GM18951 (cell line): ENCODE measurements at regions not wholly inside any gene's neighbourhood (a gene's known extent, or its start where the extent isn't known, plus 50 kb on each side); places are given as distances from the start of the nearest gene placed in this dataset.

Experiments
- POLR2A ChIP-seq: IDR thresholded peaks from 4 replicates; pipeline ENCODE4 v1.6.1; 2011; ENCODE audit warnings: mild to moderate bottlenecking; ENCODE audit not compliant: insufficient read length, insufficient read depth; ENCODE audit errors: extremely low read depth
- in situ Hi-C: fragments of 300-500 bp; cut with MboI; formaldehyde crosslinking; loops from one replicate; pipeline ENCODE4 v1.12.0; 2022; ENCODE audit warnings: low sequenced_read_pairs, mixed read lengths, inconsistent platforms; ENCODE audit not compliant: unreplicated experiment

- TF ChIP-seq POLR2A, result no peak
- in situ Hi-C loops, result no loop called here
Observed at GRCh38 chr1:204736836-204737235, 51.3 kb upstream of the LRRN2 start.

- in situ Hi-C loops, result no loop called here
- no peak for TF ChIP-seq POLR2A
Observed at GRCh38 chr1:204738506-204738905, 53.0 kb upstream of the LRRN2 start.

GRCh38 chr1:204740354-204740753 lies 54.8 kb upstream of the LRRN2 start:
- no peak for TF ChIP-seq POLR2A
- in situ Hi-C loops, result no loop called here

GRCh38 chr1:204741440-204741839 lies 55.9 kb upstream of the LRRN2 start:
- in situ Hi-C loops, result no loop called here
- TF ChIP-seq POLR2A, result no peak

- no peak for TF ChIP-seq POLR2A
- in situ Hi-C loops, result no loop called here
Observed at GRCh38 chr1:204742676-204743251, 57.2 kb upstream of the LRRN2 start.

GRCh38 chr1:204744107-204744779 lies 58.7 kb upstream of the LRRN2 start:
- no peak for TF ChIP-seq POLR2A
- in situ Hi-C loops, result no loop called here

- TF ChIP-seq POLR2A, result no peak
- in situ Hi-C loops, result no loop called here
Observed at GRCh38 chr1:204746838-204747442, 61.4 kb upstream of the LRRN2 start.

GRCh38 chr1:204751480-204751879 lies 65.9 kb upstream of the LRRN2 start:
- no peak for TF ChIP-seq POLR2A
- in situ Hi-C loops, result no loop called here

- in situ Hi-C loops, result no loop called here
- no peak for TF ChIP-seq POLR2A
Observed at GRCh38 chr1:204751883-204752687, 66.5 kb upstream of the LRRN2 start.

- in situ Hi-C loops, result no loop called here
- no peak for TF ChIP-seq POLR2A
Observed at GRCh38 chr1:204752688-204753040, 67.1 kb upstream of the LRRN2 start.

- no peak for TF ChIP-seq POLR2A
- in situ Hi-C loops, result no loop called here
Observed at GRCh38 chr1:204754821-204755220, 69.3 kb upstream of the LRRN2 start.

GRCh38 chr1:204756349-204756748 lies 70.8 kb upstream of the LRRN2 start:
- TF ChIP-seq POLR2A, result no peak
- in situ Hi-C loops, result no loop called here

GRCh38 chr1:204756811-204757210 lies 71.3 kb upstream of the LRRN2 start:
- no peak for TF ChIP-seq POLR2A
- in situ Hi-C loops, result no loop called here
